ENCODE measurements at regions not wholly inside any gene's neighbourhood (a gene's known extent, or its start where the extent isn't known, plus 50 kb on each side); places are given as distances from the start of the nearest gene placed in this dataset.

GRCh38 chr9:118059484-118060278 is 355.5 kb downstream of the TLR4 start:
- TF ChIP-seq CTCF (IDR thresholded peaks at IDR 0.05) = no peak
- TF ChIP-seq POLR2A (IDR thresholded peaks at IDR 0.05; ENCODE audit: low read length) = no peak
- TF ChIP-seq, protein P1, sequence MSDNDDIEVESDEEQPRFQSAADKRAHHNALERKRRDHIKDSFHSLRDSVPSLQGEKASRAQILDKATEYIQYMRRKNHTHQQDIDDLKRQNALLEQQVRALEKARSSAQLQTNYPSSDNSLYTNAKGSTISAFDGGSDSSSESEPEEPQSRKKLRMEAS (IDR thresholded peaks at IDR 0.05) = no peak
- no peak for TF ChIP-seq CEBPB (IDR thresholded peaks at IDR 0.05)
- no peak for TF ChIP-seq CHD2 (IDR thresholded peaks at IDR 0.05; ENCODE audit: low read length, partially characterized antibody)
- TF ChIP-seq EP300 (IDR thresholded peaks at IDR 0.05) = no peak
- TF ChIP-seq, protein P2, sequence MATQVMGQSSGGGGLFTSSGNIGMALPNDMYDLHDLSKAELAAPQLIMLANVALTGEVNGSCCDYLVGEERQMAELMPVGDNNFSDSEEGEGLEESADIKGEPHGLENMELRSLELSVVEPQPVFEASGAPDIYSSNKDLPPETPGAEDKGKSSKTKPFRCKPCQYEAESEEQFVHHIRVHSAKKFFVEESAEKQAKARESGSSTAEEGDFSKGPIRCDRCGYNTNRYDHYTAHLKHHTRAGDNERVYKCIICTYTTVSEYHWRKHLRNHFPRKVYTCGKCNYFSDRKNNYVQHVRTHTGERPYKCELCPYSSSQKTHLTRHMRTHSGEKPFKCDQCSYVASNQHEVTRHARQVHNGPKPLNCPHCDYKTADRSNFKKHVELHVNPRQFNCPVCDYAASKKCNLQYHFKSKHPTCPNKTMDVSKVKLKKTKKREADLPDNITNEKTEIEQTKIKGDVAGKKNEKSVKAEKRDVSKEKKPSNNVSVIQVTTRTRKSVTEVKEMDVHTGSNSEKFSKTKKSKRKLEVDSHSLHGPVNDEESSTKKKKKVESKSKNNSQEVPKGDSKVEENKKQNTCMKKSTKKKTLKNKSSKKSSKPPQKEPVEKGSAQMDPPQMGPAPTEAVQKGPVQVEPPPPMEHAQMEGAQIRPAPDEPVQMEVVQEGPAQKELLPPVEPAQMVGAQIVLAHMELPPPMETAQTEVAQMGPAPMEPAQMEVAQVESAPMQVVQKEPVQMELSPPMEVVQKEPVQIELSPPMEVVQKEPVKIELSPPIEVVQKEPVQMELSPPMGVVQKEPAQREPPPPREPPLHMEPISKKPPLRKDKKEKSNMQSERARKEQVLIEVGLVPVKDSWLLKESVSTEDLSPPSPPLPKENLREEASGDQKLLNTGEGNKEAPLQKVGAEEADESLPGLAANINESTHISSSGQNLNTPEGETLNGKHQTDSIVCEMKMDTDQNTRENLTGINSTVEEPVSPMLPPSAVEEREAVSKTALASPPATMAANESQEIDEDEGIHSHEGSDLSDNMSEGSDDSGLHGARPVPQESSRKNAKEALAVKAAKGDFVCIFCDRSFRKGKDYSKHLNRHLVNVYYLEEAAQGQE (IDR thresholded peaks at IDR 0.05) = peak; percentile 88
- no peak for TF ChIP-seq JUNB (IDR thresholded peaks at IDR 0.05)
- no peak for TF ChIP-seq JUN (IDR thresholded peaks at IDR 0.05)

Data from A549 (cell line).